ELR (cell line): ENCODE measurements at regions not wholly inside any gene's neighbourhood (a gene's known extent, or its start where the extent isn't known, plus 50 kb on each side); places are given as distances from the start of the nearest gene placed in this dataset.
"Not testable (repeated sequence)": the region's sequence is repeated elsewhere in the genome, so short reads cannot be mapped to it uniquely, and the experiment has no call there.

ENCODE experiments used
- DNase-seq: peaks from one replicate; pipeline ENCODE4 v3.0.0-alpha.2; 2015; ENCODE audit warnings: low read depth

DNA sequence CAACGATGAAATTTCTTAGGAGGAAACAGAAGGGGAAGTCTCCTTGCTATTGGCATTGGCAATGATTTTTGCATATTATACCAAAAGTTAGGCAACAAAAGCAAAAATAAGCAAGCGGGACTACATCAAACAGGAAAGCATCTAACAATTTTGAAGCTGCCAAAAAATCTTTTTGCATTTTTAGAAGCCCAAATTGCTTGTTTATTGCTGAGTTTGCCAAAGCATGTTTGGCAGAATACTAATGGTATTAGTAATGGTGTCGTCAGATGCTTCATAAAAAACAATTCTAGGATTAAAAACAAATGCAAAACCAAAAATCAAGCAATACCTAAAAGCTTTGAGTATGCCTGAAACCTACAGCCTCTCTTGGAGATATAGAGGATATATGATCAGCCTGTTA is 80.0 kb downstream of the GALR1 start:
- no peak for DNase-seq

- no peak for DNase-seq
These were observed 85.2 kb downstream of the GALR1 start for GRCh38 chr18:77334876-77335275.

GRCh38 chr18:77337604-77338003 is 88.0 kb downstream of the GALR1 start:
- no peak for DNase-seq

DNA sequence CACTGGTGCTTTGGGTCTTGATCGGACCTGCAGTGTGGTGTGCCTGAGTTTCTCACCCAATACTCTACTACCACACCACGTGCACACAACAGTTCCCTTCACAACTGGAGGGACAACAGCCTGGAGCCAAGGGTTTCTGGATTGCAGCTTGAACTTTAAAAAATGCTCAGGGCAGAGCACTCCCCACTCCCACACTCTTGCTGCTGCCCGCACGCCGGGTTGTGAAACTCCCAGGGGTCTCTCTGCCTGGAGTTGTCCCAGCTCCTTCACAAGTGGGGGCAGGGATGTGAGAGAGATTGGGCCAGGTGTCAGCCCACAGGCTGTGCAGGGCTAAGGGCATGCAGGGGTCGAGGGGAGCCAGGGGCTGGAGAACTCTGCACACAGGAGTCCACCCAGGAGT is 89.4 kb downstream of the GALR1 start:
- DNase-seq: no peak

GRCh38 chr18:77339623-77340022 is 90.0 kb downstream of the GALR1 start:
- no peak for DNase-seq

DNA sequence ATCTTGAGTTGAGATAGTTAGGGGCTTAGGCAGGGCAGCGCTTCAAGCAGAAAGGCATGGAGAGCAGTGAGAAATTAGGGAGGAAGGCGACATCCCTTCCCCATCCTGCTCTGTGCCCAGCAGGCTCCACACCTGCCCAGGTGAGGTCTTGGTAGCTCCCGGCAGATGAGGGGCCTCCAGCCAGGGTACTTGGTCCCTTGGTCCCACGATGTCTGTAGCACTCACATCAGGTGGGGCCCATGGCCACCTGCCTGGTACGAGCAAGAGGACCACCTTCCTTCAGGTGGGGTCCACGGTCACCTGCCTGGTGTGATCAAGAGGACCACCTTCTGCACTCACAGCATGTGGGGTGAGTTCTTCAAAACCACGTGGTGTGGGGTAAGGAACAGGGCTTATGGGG is 91.2 kb downstream of the GALR1 start:
- DNase-seq: no peak

DNA sequence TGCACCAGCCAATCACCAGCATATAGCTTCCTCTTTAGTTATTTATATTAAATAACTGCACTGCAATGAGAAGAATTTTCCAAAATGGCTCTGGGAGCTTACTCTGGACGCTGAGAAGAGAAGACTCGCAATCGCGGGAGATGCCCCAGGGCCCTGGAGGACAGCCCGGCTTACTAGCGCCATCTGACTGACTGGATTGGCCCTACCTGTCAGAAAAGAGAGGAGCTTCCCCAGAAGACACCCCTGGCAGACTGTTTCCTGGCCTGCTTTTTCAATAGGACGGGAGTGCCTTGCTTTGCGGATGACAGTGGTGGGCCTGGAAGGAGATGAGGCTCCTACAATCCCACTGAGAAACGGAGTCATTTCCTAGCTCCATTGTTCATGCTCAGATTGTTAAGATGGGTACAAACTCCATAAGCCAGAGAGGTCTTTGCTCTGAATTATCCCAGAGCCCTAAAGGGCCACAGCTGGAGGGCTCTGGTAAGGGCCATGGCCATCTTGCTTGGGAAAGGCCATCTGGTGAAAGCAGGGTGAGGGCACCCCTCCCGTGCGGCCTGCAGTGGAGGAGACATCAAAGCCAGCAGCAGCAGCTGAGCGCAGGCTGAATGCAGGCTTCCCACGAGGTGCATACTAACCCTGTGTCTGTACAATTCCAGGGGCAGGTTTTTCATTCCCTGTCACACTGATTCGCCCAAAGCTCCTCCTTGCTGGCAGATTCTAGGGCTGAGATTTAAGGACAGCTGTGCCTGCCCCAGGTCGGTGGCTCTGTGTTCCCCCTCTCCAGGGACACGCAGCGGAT is 92.1 kb downstream of the GALR1 start:
- DNase-seq: no peak

DNA sequence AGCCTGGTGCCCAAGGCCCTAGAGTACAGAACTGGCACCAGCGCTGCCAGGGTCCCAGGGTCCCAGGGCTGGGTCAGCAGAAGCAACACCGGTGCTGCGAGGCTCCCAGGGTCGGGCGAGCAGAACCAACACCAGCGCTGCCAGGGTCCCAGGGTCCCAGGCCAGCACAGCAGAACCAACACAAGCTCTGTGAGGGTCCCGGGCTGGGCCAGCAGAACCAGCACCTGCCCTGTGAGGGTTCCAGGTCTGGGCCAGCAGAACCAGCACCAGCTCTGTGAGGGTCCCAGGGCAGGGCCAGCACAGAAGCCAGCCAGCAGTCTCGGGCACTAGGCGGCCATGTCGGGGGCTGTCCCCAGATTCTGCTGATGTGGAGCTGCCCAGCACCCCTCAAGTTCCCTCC is 93.1 kb downstream of the GALR1 start:
- no peak for DNase-seq

DNA sequence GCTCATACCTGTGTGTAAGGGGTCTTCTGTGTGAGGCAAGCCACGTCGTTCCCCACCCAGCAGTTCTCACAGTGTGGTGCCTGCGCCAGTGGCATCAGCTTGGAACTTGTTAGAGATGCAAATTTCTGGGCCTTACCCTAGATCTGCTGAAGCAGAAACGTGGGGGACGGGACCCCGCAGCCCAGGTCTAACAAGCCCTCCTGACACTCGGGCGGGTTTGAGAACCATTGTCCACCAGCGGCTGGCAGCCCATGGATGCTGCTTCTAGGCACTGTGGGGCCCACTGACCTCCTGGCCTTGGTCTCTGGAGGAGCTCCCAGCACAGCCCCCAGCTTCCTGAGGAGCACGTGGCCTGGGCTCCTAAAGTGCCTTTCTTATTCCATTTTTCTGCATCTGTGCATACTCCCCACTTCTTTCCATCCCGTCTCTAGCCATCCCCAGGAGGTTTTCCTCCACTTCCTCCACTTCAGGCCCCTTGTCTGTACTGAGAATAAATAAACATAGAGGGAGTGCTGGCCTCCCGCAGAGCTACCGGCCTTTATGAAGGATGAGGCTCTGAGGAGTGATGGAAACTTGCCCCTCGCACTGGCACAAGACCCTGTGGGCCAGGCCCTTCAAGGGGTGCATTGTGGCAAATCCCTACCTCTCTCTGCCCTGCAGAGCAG is 94.3 kb downstream of the GALR1 start:
- DNase-seq: no peak

DNA sequence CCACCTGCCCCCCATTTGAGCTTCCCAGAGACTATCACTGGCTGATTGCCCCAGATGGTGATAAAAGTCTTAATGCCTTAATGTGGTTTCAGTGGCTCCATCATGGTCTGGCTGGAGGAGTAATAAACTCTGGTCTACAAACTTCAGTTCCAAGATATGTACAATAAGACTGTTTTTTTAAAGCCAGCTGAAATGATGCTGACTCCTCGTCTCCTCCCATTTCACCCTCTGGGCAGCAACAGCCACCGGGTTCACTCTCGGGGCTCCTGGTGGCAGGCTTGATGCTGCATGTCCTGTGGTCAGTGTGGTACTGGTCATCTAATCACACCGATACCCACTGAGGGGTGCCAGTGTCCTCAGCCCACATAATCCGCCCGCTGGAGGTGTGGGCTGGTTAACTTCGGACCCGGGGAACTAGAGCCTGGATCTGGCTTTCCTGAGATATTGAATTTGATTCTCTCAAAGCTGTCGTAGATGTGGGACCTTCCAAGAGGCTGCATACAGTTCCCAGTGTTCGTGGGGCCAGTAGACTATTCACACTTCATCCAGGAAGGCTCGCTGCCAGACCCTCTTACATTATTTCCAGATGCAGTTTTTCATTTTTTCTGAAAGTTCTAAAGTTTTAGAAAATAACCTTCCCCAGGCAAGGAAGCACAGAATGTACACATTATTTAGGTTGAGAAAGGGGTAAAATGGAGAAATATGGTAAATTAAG is 95.3 kb downstream of the GALR1 start:
- DNase-seq: no peak

- DNase-seq: peak; percentile 31
These were observed 96.7 kb downstream of the GALR1 start for GRCh38 chr18:77346208-77346810.

GRCh38 chr18:77353349-77353748 is 103.7 kb downstream of the GALR1 start:
- DNase-seq: not testable (repeated sequence)

DNA sequence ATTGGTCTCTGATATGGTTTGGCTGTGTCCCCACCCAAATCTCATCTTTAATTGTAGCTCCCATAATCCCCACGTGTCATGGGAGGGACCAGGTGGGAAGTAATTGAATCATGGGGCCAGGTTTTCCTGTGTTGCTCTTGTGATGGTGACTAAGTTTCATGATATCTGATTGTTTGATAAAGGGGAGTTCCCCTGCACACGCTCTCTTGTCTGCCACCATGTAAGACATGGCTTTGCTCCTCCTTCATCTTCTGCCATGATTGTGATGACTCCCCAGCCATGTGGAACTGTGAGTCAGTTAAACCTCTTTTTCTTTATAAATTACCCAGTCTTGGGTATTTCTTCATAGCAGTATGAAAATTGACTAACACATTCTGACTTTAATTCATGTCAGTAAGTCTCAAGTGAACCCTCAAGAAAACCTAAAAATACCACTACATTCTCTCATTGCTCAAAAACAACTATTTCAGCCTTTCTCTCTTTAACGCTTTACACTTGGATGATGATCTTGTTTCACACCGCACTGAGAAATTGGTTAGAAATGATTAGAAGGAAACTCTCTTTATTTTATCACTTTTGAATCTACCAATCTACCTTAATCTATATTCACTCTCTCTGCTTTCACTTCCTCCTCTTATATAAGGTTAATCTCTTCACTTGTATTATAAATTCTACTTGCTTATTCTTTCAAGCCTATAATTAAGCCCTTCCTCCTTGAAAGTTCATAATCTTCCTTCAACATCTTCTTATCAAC is 110.1 kb downstream of the GALR1 start:
- no peak for DNase-seq

DNA sequence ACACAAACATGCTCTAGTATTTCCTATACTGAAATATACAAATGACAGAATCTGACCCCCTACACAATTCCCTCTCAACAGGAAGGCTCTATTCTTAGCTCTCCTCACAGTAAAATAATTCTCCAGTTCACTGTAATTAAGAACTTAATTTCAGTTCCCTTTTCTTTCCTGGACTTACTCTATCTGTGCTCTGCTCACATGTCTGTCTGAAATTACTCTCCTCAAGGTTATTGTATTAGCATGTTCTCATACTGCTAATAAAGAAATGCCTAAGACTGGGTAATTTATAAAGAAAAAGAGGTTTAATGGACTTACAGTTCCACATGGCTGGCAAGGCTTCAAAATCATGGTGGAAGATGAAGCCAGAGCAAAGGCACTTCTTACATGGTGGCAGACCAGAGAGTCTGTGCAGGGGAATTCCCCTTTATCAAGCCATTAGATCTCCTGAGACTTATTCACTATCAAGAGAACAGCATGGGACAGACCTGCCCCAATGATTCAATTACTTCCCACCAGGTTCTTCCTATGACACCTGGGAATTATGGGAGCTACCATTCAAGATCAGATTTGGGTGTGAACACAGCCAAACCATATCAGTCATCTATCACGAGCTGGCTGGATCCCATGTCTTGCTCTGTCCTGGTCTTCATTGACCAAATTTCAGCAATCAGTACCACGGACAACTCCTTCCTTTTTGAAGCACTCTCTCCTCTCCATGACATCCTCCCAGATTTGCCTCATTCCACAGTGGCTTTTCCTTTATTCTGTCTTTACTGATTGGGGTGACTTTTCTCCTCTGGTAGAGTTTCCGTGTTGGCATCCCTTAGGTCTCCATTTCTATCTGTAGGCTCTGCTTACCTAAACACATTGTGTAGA is 110.9 kb downstream of the GALR1 start:
- no peak for DNase-seq

DNA sequence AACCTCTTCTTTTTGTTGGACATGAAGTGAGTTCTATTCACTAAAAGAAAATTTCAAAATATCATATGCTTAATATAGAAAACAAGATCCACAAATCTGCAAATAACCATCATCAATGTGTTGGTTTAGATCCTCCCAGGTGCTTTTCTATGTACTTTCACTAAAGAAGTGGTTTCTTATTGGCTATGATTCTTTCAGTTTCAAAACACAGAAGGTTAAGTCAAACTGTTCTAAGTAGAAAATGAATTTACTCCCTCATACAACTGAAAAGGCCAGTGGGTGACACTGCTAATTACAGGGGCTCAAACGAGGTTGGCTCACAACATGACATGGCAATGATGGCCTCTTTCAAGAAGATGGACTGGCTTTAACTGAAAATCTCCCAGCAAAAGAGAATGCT is 111.7 kb downstream of the GALR1 start:
- no peak for DNase-seq

DNA sequence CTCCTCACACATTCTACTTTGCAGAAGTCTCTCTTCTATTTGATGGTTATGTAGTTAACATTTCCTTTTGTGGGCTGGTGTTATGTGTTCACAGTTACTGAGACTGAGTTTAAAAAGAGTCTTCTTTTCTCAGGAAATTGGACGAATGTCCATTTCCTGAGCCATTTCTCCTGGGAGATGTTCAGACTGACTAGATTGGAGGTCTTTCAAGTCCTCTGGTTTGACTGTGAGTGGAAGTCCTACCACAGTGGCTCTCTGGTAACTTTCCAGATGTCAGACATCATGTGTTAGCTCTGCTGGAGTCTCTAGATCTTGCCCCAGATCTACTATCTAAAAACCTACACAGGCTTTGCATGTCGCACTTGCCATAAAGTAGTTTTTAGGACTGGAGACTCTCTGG is 116.0 kb downstream of the GALR1 start:
- DNase-seq: no peak

- DNase-seq: no peak
These were observed 116.5 kb downstream of the GALR1 start for GRCh38 chr18:77366067-77366719.

DNA sequence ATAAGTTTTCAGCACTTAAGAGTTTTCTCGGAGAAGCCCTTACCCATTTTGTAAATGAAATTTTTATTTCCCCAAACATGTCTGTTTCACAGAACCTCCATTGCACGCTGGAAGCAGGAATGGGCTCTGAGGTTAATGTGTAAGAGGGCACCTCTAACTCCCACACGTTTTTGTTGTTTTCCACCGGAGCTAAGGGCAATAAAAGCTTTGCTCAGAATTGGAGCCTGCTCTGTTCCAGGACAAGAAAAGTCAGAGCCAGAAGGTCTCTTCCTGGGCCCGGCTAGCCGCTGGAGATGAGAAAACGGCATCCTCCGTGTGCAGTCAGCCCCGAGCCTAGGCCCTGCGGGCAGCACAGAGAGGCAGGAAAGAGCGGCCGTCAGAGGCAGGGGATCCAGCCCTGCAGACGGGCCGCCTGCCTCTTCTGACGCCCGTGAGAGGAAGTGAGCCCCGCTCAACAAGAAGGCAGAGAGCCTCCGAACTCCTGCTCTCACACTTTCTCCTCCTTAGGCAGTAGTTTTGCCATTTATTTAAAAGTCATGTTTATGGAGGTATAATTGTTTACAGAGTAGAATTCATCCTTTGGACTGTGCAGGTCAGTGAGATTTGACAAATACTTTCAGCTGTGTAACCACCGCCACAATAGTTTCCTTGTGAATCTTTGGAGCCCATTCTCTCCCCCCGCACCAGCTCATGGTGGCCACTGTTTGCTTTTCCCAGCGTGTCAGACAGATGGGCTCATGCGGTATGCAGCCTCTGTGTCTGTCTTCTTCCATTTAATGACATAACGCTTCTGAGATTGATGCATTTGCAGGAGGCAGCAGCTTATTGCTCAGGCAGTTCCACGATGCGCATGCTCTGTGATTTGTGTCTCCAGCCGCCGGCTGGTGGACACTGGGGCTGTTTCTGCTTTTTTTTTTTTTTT is 117.3 kb downstream of the GALR1 start:
- DNase-seq: peak; percentile 3

DNA sequence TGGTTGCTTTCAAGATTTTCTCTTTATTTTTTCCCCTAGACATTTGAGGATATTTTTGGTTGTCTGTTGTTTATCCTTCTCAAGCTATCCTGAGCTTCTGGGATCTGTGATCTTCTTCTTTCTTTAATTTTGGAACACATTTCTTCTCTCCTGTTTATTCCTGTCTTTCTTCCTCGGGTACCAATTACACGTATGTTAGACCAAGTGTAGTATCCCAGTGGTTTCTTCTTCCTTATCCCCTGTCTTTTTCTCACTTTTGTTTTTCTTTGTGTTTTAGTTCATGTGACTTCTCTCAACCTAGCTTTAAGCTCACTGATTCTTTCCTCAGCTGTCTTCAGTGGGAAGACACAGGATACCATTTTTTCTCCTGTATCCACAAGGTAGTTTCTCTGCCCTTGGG is 120.0 kb downstream of the GALR1 start:
- no peak for DNase-seq
